ENCODE measurements at regions not wholly inside any gene's neighbourhood (a gene's known extent, or its start where the extent isn't known, plus 50 kb on each side); places are given as distances from the start of the nearest gene placed in this dataset.

DNA sequence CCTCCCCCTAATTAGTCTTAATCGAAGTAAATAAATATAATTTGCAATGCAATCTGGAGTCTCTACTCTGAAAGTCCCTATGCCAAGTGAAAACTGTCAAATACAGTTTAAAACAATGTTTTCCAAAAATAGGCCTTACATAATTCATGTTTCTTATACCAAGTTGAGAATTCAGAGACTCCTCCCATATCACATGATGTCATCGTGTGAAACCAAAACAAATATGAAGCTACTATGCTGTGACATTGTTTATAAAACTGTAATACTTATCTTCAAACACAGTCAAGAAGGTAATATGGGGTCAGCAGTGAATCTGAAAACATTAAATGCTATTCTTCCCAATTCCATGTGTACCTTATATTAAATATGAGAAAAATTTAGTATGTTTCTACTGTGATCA, 940.2 kb upstream of the FANCL start:
- TF ChIP-seq, protein P1, sequence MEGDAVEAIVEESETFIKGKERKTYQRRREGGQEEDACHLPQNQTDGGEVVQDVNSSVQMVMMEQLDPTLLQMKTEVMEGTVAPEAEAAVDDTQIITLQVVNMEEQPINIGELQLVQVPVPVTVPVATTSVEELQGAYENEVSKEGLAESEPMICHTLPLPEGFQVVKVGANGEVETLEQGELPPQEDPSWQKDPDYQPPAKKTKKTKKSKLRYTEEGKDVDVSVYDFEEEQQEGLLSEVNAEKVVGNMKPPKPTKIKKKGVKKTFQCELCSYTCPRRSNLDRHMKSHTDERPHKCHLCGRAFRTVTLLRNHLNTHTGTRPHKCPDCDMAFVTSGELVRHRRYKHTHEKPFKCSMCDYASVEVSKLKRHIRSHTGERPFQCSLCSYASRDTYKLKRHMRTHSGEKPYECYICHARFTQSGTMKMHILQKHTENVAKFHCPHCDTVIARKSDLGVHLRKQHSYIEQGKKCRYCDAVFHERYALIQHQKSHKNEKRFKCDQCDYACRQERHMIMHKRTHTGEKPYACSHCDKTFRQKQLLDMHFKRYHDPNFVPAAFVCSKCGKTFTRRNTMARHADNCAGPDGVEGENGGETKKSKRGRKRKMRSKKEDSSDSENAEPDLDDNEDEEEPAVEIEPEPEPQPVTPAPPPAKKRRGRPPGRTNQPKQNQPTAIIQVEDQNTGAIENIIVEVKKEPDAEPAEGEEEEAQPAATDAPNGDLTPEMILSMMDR (IDR thresholded peaks at IDR 0.05) = no peak
- TF ChIP-seq HDAC2 (IDR thresholded peaks at IDR 0.05) (no peak), EP300 (IDR thresholded peaks at IDR 0.05) (no peak), TP53 (CRISPR knock-in tag; IDR thresholded peaks at IDR 0.05) (no peak), POLR2A (IDR thresholded peaks at IDR 0.05; ENCODE audit: low read length) (no peak), SREBF2 (IDR thresholded peaks at IDR 0.05) (no peak), KDM5A (IDR thresholded peaks at IDR 0.05) (no peak), SMC3 (IDR thresholded peaks at IDR 0.05) (no peak), RAD21 (conservative IDR thresholded peaks at IDR 0.05 in 1 of 2, IDR thresholded peaks at IDR 0.05 in 1 of 2) (no peak), MAZ (IDR thresholded peaks at IDR 0.05; ENCODE audit: borderline replicate concordance, low read depth, low read length) (no peak), HEYL (CRISPR knock-in tag; IDR thresholded peaks at IDR 0.05) (no peak)
- TF ChIP-seq, protein P2, sequence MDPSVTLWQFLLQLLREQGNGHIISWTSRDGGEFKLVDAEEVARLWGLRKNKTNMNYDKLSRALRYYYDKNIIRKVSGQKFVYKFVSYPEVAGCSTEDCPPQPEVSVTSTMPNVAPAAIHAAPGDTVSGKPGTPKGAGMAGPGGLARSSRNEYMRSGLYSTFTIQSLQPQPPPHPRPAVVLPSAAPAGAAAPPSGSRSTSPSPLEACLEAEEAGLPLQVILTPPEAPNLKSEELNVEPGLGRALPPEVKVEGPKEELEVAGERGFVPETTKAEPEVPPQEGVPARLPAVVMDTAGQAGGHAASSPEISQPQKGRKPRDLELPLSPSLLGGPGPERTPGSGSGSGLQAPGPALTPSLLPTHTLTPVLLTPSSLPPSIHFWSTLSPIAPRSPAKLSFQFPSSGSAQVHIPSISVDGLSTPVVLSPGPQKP (IDR thresholded peaks at IDR 0.05; ENCODE audit: low read depth, low read length) = no peak

Data from A549 (cell line).